ACHN (cell line): ENCODE measurements at regions not wholly inside any gene's neighbourhood (a gene's known extent, or its start where the extent isn't known, plus 50 kb on each side); places are given as distances from the start of the nearest gene placed in this dataset.
"Not testable (repeated sequence)": the region's sequence is repeated elsewhere in the genome, so short reads cannot be mapped to it uniquely, and the experiment has no call there.

ENCODE experiments used
- DNase-seq: peaks from one replicate; pipeline ENCODE4 v3.0.0-alpha.2; 2015
- in situ Hi-C: cut with HindIII; loops from 2 replicates; pipeline ENCODE4 v1.10.0; 2017; ENCODE audit warnings: low sequenced_read_pairs, low pct_ligation_motif_present, low pct_unique_long_range_greater_than_20kb

- in situ Hi-C loops = no loop called here
- DNase-seq = no peak
Observed at GRCh38 chr16:14384745-14385144, 245.3 kb downstream of the PARN start.

- in situ Hi-C loops, DNase-seq: not testable (repeated sequence)
Observed at GRCh38 chr16:14383844-14384243, 246.2 kb downstream of the PARN start.

GRCh38 chr16:14378689-14379467 lies 251.2 kb downstream of the PARN start:
- in situ Hi-C loops = no loop called here

GRCh38 chr16:14378131-14378551 lies 251.9 kb downstream of the PARN start:
- DNase-seq = no peak
- in situ Hi-C loops = no loop called here

More at GRCh38 chr16:14378689-14379467, 251.2 kb downstream of the PARN start:
- no peak for DNase-seq

- no peak for DNase-seq
Observed at GRCh38 chr16:14377326-14377725, 252.7 kb downstream of the PARN start.

GRCh38 chr16:14375132-14375491 lies 254.9 kb downstream of the PARN start:
- in situ Hi-C loops = no loop called here
- DNase-seq = no peak

More at GRCh38 chr16:14377326-14377725, 252.7 kb downstream of the PARN start:
- in situ Hi-C loops = no loop called here

- in situ Hi-C loops = no loop called here
- no peak for DNase-seq
Observed at GRCh38 chr16:14374451-14375131, 255.5 kb downstream of the PARN start.

- in situ Hi-C loops = no loop called here
- DNase-seq = no peak
Observed at GRCh38 chr16:14373896-14374295, 256.2 kb downstream of the PARN start.

- no peak for DNase-seq
- in situ Hi-C loops = no loop called here
Observed at GRCh38 chr16:14373406-14373805, 256.7 kb downstream of the PARN start.

GRCh38 chr16:14372471-14372870 lies 257.6 kb downstream of the PARN start:
- DNase-seq = no peak
- in situ Hi-C loops = no loop called here

- DNase-seq = no peak
- in situ Hi-C loops = no loop called here
Observed at GRCh38 chr16:14371778-14372431, 258.2 kb downstream of the PARN start.

- no peak for DNase-seq
- in situ Hi-C loops = no loop called here
Observed at GRCh38 chr16:14370736-14371234, 259.3 kb downstream of the PARN start.

GRCh38 chr16:14369734-14370598 lies 260.1 kb downstream of the PARN start:
- in situ Hi-C loops = no loop called here
- DNase-seq = no peak

GRCh38 chr16:14368399-14368798 lies 261.7 kb downstream of the PARN start:
- DNase-seq = no peak
- in situ Hi-C loops = no loop called here

- DNase-seq = no peak
- in situ Hi-C loops = no loop called here
Observed at GRCh38 chr16:14366974-14367707, 262.9 kb downstream of the PARN start.

GRCh38 chr16:14366447-14366846 lies 263.6 kb downstream of the PARN start:
- no peak for DNase-seq

GRCh38 chr16:14365200-14365851 lies 264.7 kb downstream of the PARN start:
- in situ Hi-C loops = no loop called here
- peak; percentile 42 for DNase-seq

More at GRCh38 chr16:14366447-14366846, 263.6 kb downstream of the PARN start:
- in situ Hi-C loops = no loop called here
